GM18861 (cell line): ENCODE measurements at regions not wholly inside any gene's neighbourhood (a gene's known extent, or its start where the extent isn't known, plus 50 kb on each side); places are given as distances from the start of the nearest gene placed in this dataset.
"Not testable (repeated sequence)": the region's sequence is repeated elsewhere in the genome, so short reads cannot be mapped to it uniquely, and the experiment has no call there.

Experiments
- ATAC-seq: cut with Tn5 transposase; IDR thresholded peaks from one replicate; pipeline ENCODE4 v1.9.1; 2021; ENCODE audit not compliant: unreplicated experiment

DNA sequence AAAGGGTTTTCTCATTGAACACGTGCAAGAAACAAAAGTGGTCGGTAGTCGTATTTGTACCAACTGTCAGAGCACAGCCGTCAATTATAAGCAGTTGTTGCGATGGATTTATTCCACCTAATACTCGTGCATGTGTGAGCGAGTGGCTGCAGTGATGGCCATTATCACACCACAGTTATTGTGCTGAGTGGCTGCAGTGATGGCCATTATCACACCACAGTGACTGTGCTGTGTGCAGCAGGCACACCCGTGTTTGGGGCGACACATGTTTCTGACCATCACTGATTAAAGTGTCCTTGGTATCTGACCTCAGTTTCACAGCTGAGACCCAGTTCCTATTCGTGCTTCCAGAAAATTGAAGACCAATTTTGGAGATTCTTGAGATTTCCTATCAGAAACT is 142.9 kb upstream of the PFKP start:
- no peak for ATAC-seq

DNA sequence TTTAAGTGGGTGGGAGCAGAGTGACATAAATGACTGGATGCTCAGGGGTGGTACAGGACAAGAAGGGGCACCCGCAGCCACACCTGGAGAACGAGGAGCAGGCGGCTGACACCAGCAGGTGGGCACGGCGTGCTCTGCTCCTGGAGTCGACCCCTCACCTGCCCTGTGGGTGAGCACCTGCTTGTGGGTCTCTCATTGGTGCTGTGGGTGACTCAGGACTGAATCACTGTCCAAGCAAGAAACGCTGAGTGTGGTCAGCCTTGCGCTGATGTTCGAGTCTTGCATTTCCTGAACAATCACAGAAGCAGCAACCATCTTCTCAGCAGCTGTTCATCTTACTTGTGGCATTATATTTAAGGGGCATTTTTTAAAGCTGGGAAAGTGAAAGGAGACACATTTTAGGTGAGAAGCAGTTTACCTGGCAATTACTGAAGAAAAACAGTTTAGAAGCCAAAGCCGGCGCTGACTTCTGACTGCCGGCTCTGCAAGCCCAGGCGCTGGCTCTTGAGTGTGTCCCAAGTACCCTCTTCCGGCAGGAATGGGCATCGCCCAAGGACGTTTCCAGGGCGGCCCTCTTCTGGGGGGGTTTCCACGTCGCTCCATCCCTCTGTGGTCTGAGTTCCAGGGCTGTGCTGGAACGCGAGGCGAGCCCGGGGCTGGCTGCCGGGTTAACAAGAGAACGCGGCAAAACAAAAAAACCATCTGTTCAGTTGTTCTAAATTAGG is 145.2 kb upstream of the PFKP start:
- ATAC-seq, result no peak

DNA sequence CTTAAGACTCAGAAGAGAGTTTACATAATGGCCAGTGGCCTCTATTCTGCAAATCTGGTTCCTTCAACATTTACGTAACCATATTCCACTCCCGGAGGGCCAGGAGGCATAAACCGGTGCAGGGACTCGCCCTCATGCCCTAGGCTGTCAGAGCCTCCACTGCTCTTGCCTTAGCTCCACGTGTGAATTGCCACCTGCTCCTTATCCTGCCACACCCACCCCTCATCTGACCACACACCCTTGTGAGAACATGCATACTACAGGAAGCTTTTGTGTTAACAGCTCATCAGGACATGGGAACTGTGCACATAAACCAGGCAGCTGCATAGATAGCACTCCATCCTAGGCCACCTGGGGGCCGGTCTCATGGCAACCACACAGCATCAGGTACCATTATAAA is 146.7 kb upstream of the PFKP start:
- no peak for ATAC-seq

DNA sequence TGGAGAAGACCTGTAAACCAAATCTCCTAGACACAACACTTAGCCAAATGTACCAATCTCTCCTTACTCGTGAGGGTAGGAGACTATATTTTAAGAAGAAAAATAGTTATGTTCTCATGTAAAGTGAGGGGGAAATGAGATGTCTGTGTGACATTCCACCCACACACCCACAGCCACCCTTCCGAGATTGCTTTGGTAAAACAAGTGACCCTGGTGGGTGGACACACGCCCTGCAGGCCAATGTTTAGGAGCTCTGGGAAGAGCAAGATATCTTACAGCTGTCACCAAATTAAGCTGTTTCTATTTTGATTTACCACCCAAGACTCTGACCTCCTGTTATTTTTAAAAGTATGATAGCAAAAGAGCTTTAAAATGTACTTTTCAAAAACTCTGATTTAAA is 147.2 kb upstream of the PFKP start:
- no peak for ATAC-seq

DNA sequence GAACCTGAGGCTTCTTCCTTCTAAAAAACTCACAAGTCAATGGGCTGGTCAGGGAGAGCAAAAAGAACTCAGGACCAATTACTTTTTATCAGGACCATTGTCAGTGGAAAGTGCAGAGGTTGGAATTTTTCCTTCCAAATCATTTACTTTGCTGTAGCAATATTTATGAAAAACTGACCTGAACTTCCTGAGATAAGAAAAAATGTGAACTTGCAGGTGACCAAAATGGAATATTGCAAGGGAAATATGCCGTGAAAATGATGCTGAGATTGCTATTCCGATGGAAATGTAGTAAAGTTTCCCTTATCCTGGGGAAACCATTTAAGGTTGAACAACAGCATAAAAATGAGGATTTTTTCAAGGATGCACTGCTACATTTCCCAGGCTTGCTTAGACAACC is 148.3 kb upstream of the PFKP start:
- ATAC-seq, result no peak

DNA sequence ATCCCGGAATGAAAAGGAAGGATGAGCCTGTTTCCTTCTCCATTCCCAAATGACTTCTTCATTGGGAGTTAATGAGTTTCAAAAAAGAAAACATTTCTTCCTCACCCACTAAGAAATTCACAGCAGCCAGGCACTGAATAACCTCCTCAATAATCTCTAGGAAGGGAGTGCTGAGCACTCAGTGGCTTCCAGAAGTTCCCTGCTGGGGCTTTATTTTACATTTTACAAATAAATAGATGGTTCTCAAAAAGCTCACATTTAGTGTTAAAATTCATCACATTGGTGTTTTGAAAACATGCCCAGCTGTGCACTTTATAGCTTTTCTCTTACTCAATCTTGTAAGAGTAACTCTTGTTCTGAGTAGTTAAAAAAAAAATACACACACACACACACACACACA is 148.9 kb upstream of the PFKP start:
- no peak for ATAC-seq

DNA sequence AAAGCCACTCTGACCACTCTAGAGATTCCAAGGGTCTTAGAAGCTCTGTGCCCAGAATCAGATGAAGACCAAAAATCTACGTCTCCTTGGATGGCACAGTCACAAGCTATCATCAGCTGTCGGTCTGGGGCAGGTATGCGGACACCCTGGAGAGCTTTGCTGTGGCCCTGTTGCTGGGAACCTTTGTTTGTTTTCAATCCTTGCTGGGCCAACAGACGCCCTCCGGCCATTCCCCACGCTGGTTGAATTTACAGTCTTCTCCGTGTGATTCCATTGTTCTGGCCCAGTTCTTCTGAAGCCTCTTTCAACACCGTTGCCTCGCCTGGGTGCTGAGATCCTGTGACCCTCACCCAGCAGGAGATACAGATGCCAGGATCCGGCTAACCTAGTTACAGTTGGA is 149.4 kb upstream of the PFKP start:
- no peak for ATAC-seq

DNA sequence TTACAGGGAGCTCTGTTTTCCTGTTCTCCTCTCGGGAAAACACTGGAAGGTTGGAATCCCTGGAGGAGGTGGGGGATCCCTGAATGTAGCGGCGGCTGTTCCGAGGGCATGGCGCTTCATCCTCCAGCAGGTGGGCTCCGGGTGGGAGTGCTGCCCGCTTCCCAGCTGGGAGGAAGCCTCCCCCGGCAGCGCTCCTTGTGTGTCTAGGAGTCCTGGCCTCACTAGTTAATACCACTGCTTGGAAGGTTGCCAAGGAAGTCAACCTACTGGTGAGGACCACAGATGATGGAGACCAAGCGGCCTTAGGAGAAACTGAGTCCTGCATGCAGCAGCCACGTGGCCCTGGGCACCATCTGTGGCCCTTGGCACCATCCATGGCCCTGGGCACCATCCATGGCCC is 151.9 kb upstream of the PFKP start:
- ATAC-seq, result no peak

DNA sequence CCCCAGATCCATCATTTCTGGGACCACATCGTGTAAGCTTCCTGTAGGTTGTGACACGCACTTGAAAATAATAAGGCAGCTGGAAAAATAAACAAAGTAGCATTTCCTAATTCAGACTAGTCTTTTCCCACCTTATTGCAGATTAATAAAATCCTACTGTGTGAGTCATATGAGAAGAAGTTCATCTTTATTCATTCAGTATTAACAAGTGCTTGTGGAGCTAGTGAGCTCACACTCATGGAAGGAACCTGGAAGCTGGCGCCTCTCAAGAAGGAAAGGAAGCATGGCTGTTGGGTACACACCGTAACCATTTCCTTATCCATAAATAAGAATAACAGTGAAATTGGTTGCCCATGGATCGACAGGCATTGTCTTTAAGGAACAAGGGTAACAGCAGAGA is 152.6 kb upstream of the PFKP start:
- ATAC-seq, result no peak

DNA sequence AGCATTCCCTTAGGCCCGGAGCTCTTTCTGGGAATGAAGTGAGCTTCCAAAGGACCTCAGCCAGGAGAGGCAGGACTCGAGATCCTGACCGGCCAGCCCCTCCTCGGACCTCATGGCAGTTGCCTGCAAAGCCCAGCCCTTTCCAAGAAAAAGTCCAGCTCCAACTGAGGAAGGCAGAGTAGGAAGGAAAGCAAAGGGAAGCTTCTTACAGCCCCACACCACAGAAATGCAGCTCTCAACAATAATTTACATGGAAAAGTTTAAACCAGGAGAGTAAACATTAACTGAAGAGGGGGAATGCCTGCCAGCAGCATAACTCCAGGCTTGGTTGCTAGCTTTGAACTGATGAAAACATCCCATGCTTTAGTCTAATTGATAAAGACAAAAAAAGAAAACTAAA is 153.9 kb upstream of the PFKP start:
- ATAC-seq, result no peak

DNA sequence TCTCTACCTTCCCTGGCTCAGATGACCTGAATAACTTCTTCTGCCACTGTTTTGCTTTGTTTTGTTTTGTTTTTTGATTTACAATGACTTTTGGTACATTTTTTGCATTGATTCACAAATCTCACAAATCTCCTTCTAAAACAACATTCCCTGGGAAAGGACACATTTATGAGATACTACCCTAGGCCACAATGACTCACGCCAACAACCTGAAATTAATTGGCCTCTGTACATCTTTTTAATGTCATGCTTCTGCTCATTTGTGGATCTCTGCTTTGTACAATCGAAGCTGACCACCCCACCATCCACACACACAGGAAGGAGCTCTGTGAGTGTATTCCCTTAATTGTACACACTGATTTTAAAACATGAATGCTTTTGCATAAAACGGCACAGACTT is 156.7 kb upstream of the PFKP start:
- no peak for ATAC-seq

DNA sequence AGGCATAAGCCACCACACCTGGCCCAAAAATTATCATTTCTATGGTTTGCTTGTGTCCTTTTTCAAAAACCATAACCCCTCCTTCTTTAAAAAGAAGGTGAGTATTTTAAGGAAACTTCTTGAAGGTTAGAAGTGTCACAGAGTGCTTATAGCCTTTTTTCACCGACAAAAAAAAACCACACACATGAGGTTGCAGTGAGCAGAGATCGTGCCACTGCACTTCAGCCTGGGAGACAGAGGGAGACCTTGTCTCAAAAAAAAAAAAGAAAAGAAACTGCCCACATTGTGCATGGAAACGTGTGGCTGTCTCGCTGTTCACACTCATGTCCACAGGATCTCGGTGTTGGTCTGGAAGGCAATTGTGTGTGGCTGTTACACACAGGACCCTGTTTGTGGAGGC is 157.4 kb upstream of the PFKP start:
- ATAC-seq, result no peak

DNA sequence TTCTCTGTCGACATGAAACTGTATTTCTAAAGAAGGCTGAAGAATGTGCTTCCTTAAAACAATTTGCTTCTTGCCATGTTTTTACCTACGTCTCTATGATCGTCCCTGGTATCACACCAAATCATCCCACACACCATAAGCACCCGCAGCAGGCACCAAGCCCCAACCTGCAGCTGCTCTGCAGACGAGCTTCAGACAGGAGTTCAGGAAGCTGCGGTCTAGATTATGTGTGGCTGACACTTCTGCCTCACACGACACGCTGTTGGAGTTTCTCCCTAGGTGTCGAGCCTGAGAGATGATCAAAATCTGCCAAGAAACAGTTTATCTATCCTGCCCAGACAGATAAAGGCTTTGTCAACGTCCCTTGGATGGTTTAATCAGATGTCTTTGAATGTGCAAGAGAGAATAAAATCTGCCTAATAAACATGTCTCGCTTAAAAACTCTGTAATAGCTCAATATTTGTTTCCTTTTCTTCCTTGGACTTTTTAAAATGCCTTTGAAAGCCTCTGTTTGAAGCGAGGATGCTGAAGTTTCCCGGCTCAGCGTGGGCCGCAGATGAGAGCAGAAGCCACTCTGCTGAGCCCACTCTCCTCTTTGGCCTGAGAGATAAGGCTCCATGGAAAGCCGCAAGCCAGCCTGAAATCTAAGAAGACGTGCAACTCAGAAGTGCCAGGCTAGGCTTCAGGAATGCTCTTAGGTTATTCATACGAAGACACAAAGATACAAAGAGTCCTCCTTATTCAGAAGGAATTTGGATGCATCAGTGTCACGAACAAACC is 158.3 kb upstream of the PFKP start:
- ATAC-seq, result no peak

DNA sequence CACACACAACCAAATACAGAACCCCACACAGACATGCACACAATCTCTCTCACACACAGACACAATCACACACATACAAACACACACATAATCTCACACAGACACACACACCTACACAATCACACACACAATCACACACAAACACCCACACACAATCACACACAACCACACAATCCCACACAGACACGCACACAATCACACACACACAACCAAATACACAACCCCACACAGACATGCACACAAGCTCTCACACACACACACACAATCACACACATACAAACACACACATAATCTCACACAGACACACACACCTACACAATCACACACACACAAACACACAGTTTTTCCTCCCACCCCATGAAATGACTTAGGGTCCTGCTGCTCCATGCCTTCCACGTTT is 160.4 kb upstream of the PFKP start:
- no peak for ATAC-seq

DNA sequence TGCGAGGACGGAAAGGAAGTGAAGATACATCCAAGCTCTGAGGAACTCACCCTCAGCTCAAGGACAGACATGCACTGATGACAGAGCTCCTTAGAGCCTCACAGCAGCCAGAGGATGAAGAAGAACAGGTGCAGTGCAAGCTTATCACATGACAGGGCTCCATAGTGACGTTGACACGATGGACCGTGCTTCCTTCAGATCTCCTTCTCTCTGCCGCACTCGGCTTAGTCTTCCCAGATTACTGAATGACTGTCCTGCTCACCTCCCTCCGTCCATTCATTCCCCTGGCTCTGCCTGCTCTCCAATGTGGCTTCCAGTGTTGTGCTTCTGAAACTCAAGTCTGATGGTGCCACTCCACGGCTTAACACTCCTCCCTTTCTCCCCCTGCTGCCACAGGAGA is 161.5 kb upstream of the PFKP start:
- ATAC-seq, result no peak

DNA sequence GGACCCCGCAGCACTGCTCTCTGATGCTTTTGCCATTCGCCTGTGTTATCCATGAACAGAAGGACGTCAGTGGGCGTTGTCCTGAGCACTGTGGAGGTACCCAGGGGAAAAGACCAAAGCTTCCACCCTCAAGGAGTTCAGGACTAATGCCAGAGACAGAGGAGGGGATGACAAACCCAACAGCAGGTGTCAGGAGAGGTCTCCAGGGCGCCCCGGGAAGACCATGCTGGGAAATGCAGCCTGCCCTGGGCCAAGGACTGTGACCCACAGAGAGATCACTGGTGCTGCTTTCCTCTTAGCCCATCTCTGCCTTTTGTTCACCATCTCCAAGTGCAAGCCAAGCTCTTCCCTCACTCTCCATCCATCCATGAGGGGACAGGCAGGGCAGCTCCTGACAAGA is 166.8 kb upstream of the PFKP start:
- ATAC-seq, result no peak

DNA sequence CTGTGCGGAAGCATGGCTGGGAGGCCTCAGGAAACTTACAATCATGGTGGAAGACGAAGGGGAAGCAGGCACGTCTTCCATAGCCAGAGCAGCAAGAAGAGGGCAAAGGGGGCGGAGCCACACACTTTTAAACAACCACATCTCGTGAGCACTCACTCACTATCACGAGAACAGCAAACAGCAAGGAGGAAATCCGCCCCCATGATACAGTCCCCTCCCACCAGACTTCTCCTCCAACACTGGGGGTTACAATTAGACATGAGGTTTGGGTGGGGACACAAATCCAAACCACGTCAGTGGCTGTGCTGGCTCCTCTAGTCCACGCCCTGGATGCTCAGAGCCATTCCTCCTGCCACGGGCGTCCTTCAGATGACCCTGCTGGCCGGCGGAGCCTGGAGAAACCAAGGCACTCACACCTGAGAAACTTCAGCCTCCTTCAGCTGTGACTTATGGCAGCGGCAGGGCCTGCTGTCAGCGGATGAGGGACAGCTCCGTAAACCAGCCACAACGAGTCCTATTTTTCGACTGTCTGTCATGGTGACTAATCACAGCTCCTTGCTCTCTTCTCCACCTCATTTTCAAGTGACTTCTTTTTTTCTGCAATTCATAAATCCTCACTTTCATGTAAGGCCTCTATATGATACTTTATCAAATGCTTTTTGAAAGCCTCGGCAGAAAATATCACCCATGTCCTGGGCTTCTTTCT is 167.9 kb upstream of the PFKP start:
- ATAC-seq, result no peak

DNA sequence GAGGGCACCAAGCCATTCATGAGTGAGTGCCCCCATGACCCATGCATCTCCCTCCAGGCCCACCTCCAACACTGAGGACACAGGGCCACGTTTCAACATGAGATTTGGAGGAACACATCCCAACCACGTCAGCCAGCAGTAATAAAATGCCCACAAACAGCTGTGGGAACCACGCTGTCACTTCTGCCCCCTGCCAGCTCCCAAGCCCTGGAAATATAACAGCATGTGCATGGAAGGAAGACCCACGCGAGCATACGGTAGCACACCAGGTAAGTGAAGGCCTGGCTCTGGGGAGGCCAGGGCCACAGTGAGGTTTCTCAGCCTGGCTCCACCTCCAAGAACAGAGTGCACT is 168.9 kb upstream of the PFKP start:
- ATAC-seq, result no peak

DNA sequence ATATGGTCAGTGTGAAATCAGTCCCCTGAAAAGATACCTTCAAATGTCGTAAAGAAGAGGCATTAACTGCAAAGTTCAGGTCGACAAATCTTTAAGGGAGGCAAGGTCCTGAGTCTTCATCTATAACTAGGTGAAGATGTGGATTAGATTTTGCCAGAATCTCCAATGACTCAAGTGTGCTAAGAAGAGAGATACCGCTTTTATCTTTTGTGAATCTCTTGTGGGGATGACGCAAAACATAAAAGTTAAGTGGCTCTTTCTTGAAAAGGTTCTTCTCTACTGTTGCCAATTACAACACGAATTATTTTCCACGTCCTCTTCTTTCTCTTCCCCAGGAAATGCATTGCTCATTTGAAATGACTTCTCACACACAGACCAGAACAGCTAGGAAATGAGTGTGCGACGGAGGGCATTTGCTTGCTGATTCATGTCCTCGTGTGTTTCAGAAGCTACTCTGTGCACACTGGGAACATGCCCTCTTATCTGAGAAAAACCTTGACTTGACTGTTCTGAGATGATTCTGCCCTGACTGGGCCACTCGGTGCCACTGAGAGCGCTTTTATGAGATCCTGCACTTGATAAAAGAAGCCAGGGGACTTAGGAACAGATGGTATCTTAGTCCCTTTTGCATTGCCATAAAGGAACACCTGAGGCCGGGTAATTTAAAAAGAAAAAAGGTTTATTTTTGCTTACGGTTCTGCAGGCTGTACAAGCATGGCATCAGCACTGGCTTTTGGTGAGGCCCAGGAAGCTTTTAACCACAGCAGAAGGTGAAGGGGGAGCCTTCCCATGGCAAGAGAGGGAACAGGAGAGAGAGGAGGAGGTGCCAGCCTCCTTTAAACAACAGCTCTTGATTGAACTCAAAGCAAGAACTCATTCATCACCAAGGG is 169.5 kb upstream of the PFKP start:
- no peak for ATAC-seq

DNA sequence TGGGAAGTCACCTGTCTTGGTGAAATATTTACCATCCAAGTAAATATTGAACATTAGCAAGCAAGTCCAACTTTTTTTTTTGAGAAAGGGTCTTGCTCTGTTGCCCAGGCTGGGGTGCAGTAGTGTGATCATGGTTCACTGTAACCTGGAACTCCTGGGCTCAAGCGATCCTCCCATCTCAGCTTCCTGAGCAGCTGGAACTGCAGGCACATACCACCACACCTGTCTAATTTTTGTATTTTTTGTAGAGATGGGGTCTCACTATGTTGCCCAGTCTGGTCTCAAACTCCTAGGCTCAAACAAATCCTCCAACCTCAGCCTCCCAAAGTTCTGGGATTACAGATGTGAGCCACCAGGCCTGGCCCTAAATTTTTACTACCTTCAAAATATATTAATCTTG is 171.0 kb upstream of the PFKP start:
- ATAC-seq, result not testable (repeated sequence)

DNA sequence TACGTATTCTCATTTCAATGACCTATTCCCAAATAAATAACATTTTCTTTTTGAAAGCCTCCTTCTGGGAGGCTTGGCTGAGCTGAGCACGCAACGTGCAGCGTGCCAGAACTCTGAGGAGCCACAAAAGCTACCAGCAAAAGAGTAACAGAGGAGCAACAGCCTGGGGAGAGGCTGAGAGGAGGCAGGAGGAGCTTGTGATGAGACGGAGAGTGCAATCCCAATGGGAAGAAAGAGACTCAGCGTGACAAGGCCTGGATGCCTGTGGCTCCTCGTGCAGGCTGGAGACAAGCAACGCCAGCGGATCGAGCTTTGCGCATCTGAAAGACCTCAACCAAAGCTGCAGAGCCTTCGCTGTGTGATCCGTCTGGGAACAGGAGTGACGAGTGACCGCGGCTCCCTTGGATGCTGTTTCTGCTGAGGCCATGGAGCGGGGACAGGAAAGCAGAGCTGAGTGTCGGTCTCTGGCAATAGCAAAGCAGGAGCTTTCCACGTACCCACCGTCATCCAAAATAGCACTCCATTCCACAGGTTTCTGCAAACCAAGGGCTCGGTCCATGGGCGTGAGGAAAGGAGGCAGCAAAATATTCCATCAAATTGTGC is 171.7 kb upstream of the PFKP start:
- no peak for ATAC-seq
